GM12872 (cell line): ENCODE measurements at regions not wholly inside any gene's neighbourhood (a gene's known extent, or its start where the extent isn't known, plus 50 kb on each side); places are given as distances from the start of the nearest gene placed in this dataset.

Experiments
- TF ChIP-seq, protein P1 (sequence below): IDR thresholded peaks from 3 replicates; pipeline ENCODE4 v1.5.1; 2011; ENCODE audit warnings: low read depth, mild to moderate bottlenecking, low read length, moderate library complexity; ENCODE audit not compliant: insufficient read depth

DNA sequence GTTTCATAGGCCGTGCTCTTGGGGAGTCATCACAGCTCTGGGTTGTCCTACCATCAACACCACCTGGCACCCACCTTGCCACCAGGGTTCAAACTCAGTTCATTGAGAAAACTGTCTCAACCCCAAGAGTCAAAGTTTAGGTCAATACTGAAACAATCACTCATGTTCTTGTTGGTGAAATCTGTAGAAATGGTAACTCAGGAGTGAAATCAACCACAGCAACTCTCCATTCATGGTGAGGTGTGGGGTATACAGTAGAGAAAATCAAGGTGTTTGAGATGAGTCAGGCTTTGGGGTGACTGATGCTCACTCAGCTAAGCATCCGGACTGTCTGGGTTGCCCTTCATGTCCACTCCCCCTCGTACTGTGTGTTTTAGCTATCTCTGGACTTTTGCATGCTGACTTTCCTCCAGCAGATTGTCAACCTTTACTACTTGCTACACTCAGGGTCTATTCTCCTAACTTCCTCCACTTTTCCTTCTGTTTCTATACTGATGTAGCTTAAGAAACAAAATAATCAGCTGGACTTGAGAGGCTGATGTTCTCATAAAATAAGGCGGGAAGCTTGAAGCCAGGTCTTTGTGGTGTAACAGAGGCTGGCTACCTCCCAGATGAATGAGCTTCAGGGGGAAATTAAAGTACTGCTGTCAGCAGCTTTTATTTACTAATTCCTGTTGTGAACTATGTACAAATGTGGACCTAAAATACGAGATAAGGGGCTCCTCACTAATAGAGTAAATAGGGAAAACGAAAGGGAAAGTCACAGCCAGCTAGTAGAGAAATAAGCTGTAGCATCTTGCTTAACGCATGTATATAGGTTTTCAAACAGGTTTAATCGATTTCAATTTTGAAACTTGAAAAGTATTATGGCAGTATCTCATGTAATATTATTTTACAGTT is 173.6 kb upstream of the AKR1E2 start:
- TF ChIP-seq, protein P1, sequence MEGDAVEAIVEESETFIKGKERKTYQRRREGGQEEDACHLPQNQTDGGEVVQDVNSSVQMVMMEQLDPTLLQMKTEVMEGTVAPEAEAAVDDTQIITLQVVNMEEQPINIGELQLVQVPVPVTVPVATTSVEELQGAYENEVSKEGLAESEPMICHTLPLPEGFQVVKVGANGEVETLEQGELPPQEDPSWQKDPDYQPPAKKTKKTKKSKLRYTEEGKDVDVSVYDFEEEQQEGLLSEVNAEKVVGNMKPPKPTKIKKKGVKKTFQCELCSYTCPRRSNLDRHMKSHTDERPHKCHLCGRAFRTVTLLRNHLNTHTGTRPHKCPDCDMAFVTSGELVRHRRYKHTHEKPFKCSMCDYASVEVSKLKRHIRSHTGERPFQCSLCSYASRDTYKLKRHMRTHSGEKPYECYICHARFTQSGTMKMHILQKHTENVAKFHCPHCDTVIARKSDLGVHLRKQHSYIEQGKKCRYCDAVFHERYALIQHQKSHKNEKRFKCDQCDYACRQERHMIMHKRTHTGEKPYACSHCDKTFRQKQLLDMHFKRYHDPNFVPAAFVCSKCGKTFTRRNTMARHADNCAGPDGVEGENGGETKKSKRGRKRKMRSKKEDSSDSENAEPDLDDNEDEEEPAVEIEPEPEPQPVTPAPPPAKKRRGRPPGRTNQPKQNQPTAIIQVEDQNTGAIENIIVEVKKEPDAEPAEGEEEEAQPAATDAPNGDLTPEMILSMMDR = no peak

DNA sequence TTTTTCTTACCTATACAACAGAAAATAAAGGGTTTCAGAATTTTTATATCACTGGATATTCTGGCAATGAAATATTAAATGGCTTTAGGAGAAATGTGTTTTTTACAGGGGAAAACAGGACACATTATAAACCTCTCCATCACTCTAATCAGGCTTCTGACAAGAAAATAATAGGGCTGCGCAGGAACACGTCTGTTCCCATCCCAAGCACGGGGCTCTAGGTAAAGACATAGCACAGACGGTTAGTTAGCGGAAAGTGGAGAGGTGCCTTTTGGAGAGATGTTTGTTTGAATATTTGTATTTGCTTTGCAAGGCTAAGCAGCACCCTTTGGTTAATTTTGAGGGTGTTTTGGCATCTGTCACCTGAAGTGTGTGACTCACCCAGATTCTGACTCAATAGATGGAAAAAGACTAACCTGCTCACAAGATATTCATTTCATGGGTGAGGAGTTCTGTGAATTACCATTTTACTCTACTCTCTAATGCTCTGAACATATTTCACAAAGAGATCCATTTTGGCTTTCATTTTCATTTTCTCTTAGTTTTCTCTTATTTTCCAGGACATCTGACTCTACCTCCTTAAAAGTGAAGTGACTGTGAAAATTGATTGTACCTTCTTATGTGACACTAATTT is 174.5 kb upstream of the AKR1E2 start:
- TF ChIP-seq, protein P1 = no peak

DNA sequence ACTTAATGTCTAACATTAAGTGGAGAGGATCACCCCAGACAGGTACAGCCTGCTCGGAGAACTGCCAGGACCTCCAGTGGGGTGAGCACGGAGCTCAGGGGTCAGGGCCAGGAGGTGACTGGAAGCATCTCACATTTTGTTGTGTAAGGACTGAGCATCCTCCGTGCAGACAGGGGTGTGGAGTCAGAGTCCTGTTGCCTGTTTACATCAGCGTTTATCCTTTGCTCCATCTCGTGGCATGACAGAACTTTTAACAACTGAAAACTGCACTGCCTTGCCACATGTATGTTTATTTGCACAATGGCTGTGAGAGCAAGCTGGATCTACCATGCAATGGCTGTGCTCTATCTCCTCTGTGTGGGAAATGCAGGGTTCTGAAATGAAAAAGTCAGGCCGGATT is 175.4 kb upstream of the AKR1E2 start:
- TF ChIP-seq, protein P1 = no peak

DNA sequence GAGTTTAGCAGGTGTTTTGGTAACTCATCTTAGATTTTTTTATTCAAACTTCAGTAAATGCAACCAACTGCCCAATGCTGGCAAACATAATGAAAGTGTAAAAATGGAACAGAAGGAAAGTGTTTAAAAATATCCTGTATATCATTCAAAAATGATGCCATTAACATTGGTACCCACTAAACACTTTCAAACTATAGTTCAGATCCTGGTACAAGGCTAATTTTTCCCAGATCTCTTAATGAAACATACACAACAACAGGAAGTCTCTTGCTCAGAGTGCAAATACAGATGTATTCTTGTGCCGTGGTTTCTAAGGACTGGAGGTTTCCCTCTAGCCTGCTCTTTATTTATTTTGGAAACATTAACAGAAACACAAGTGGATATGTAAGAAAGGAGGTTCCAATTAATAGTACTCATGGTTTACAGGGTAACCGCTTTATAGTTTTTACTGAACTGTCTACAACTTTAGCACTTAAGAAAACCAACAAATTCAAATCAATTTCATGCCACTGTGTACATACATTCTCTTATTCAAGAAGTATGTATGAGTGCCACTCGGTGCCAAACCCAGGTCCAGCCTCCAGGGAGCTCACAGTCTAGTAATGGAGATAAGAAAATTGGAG is 176.0 kb upstream of the AKR1E2 start:
- TF ChIP-seq, protein P1 = no peak

DNA sequence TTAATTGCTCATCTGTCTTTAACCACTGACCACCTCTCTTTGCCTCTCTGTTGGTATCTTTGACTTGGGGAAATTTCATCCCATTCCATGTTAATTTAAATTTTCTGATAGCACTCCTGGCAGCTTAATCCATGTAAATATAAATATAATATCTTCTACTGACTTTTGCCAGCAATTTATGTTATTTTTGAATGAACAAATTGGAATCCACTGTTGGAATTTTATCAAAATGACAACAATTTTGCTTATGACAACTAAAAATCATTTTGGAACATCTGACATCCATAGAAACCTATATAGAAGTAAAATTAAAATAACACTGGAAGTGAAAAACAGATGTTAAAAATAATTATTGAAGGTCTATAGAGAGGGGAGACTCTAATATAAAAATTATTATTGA is 176.5 kb upstream of the AKR1E2 start:
- TF ChIP-seq, protein P1 = no peak

DNA sequence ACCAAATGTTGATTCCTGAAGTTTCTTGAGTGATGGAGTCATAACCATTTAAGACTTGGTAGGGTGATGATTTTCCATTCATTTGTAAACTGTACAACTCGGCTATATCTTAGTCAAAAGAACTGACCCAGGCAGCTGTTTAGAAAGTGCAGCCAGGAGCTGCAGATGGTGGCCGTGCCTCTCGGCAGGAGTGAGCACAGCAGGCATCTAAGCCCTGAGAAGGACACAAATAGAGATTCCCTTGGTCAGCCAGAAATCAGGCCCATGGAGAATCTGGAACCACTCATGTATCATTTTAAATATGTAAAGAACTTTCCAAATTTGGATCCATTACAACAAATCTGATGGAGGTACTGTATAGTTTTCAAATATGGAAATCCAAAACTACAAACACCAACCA is 177.0 kb upstream of the AKR1E2 start:
- TF ChIP-seq, protein P1 = no peak

DNA sequence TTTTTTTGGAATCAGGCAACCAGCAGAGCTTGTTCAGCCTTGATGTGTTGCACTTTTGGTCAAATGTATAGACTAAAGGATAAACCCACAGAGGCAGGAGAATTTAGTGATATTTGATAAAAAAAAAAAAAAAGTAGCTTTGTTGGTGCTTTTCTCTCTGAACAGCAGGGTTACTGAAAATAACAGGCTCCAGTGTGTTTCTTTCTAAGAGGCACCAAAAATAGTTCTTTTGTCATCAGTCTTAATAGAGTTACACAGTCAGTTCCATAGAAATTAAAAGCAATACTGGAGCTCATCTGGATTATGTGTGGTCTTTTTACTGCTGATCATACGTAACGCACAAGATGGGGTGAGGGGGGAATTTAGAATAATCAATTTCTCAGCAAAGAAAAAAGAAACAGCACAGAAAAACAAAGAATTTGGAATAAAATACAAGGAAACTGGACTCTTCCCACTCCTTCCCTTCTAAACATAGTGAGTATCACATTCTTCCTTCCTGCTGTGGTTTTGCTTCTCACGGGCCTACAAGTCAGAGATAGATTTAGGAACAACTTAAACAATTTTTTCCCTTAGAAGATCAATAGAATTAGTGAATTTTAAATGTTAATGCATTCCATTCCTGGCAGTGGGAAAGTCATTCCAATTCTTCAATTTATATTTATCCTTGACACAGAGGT is 178.8 kb upstream of the AKR1E2 start:
- TF ChIP-seq, protein P1 = no peak
